ENCODE measurements at regions not wholly inside any gene's neighbourhood (a gene's known extent, or its start where the extent isn't known, plus 50 kb on each side); places are given as distances from the start of the nearest gene placed in this dataset.

GRCh38 chr2:226366920-226367319, 432.7 kb downstream of the IRS1 start:
- in situ Hi-C loops (cut with HindIII; ENCODE audit: low pct_unique_long_range_greater_than_20kb, low sequenced_read_pairs) = no loop called here
- intact Hi-C loops (cut with micrococcal nuclease; ENCODE audit: unreplicated experiment) = no loop called here
- no peak overlapping the region for H3K4me3 ChIP-seq (ENCODE audit: low read depth in 2 of 2, low read length in 2 of 2)
- TF ChIP-seq TCF7L2 (IDR thresholded peaks at IDR 0.05; ENCODE audit: low read depth, low read length) = no peak
- TF ChIP-seq REST (IDR thresholded peaks at IDR 0.05; ENCODE audit: insufficient read depth in 1 of 2, low read depth in 2 of 2, low read length in 1 of 2) = no peak
- TF ChIP-seq POLR2AphosphoS5 (IDR thresholded peaks at IDR 0.05; ENCODE audit: low read depth, low read length) = no peak
- no peak for TF ChIP-seq CTCF (IDR thresholded peaks at IDR 0.05)
- no peak for TF ChIP-seq SIN3A (IDR thresholded peaks at IDR 0.05; ENCODE audit: borderline replicate concordance, insufficient read depth, low read depth, low read length)
- ChIA-PET CTCF (no interaction called here), POLR2A (no interaction called here)
- no TSS peak for BruUV-seq (replicated peaks)
- no peaks in the 10 kb centered on the region for H3K4me1 ChIP-seq (ENCODE audit: control insufficient read depth, insufficient read depth, low read length)
- H3K27me3 ChIP-seq (ENCODE audit: control insufficient read depth, insufficient read depth, low read length) = no peaks in the 10 kb centered on the region
- no peaks in the 10 kb centered on the region for H3K36me3 ChIP-seq (ENCODE audit: control insufficient read depth, insufficient read depth, low read length)
- no peak for ATAC-seq
- DNase-seq (ENCODE audit: low read depth, low spot score) = no peak
- no peak overlapping the region for H3K27ac ChIP-seq (ENCODE audit: low read length)
- H3K9me3 ChIP-seq (ENCODE audit: control insufficient read depth, insufficient read depth, low read depth, low read length) = no peaks in the 10 kb centered on the region

- DNase-seq (ENCODE audit: low read depth, low spot score) (no peak), ATAC-seq (no peak)
- Histone ChIP-seq H3K4me3 (ENCODE audit: low read depth in 2 of 2, low read length in 2 of 2) (no peak overlapping the region), H3K4me1 (ENCODE audit: control insufficient read depth, insufficient read depth, low read length) (no peaks in the 10 kb centered on the region), H3K36me3 (ENCODE audit: control insufficient read depth, insufficient read depth, low read length) (no peaks in the 10 kb centered on the region), H3K27me3 (ENCODE audit: control insufficient read depth, insufficient read depth, low read length) (no peaks in the 10 kb centered on the region), H3K27ac (ENCODE audit: low read length) (no peak overlapping the region), H3K9me3 (ENCODE audit: control insufficient read depth, insufficient read depth, low read depth, low read length) (no peaks in the 10 kb centered on the region)
- ChIA-PET POLR2A (no interaction called here), CTCF (no interaction called here)
- in situ Hi-C loops (cut with HindIII; ENCODE audit: low pct_unique_long_range_greater_than_20kb, low sequenced_read_pairs) (no loop called here), intact Hi-C loops (cut with micrococcal nuclease; ENCODE audit: unreplicated experiment) (no loop called here)
- BruUV-seq (replicated peaks) = no TSS peak
- TF ChIP-seq SIN3A (IDR thresholded peaks at IDR 0.05; ENCODE audit: borderline replicate concordance, insufficient read depth, low read depth, low read length) (no peak), REST (IDR thresholded peaks at IDR 0.05; ENCODE audit: insufficient read depth in 1 of 2, low read depth in 2 of 2, low read length in 1 of 2) (no peak), POLR2AphosphoS5 (IDR thresholded peaks at IDR 0.05; ENCODE audit: low read depth, low read length) (no peak), CTCF (IDR thresholded peaks at IDR 0.05) (no peak), TCF7L2 (IDR thresholded peaks at IDR 0.05; ENCODE audit: low read depth, low read length) (no peak)
Measured at GRCh38 chr2:226364217-226364616, 435.4 kb downstream of the IRS1 start.

All from Panc1 (cell line).